ENCODE measurements at regions not wholly inside any gene's neighbourhood (a gene's known extent, or its start where the extent isn't known, plus 50 kb on each side); places are given as distances from the start of the nearest gene placed in this dataset.

DNA sequence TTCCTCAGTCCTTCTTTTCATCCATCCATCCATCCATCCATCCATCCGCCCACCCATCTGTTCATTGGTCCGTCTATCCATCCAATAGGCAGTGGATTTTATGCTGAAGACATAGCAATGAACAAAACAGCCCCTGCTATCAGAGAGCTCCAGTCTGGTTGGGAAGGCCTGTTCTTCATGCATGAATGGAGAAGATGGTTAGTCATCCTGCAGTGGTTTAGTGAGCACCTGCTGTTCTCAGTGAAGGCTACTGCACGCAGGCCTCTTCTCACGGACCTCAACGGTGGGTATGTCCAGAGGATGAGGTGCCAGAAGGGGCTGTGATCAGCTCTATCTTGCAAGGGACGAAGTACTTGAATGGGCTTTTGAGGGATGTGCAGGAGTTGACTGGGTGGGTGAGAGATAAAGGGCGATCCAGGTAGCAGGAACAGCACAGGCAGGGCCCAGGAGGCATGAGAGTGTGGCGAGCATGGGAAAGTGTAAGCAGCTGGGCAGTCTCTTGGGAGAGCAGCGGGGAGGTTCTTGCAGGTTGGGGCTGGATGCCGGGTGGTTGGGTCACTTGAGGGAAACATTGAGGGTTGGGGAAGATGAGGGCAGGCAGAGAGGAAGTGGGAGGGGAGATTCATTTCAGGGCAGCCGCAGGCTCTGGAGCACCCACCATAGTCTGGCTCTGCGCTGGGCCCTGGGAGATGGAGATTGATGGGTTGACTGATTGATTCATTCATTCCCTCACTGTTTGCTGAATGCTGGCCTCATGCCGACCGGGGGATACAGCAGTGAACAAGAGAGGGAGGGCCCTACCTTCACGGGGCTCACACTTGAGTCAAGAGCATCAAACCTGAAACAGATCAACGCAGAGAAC, 115.0 kb upstream of the CIBAR2 start:
- TF ChIP-seq, protein P1, sequence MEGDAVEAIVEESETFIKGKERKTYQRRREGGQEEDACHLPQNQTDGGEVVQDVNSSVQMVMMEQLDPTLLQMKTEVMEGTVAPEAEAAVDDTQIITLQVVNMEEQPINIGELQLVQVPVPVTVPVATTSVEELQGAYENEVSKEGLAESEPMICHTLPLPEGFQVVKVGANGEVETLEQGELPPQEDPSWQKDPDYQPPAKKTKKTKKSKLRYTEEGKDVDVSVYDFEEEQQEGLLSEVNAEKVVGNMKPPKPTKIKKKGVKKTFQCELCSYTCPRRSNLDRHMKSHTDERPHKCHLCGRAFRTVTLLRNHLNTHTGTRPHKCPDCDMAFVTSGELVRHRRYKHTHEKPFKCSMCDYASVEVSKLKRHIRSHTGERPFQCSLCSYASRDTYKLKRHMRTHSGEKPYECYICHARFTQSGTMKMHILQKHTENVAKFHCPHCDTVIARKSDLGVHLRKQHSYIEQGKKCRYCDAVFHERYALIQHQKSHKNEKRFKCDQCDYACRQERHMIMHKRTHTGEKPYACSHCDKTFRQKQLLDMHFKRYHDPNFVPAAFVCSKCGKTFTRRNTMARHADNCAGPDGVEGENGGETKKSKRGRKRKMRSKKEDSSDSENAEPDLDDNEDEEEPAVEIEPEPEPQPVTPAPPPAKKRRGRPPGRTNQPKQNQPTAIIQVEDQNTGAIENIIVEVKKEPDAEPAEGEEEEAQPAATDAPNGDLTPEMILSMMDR (IDR thresholded peaks at IDR 0.05; ENCODE audit: poor library complexity) = no peak
- TF ChIP-seq EZH2phosphoT487 (IDR thresholded peaks at IDR 0.05; ENCODE audit: low read depth, severe bottlenecking, unreplicated experiment) (no peak), EZH2 (IDR thresholded peaks at IDR 0.05; ENCODE audit: borderline replicate concordance) (no peak)

Measured in hepatocyte (in vitro differentiated cells).